Heart right ventricle (tissue), 16 donors: ENCODE measurements at regions not wholly inside any gene's neighbourhood (a gene's known extent, or its start where the extent isn't known, plus 50 kb on each side); places are given as distances from the start of the nearest gene placed in this dataset.
"Not testable (repeated sequence)": the region's sequence is repeated elsewhere in the genome, so short reads cannot be mapped to it uniquely, and the experiment has no call there.

Source experiments
- ATAC-seq, 8 donors: fragments of 200-7000 bp; cut with Tn5 transposase; one replicate each; pipeline ENCODE4 v1.9.1; 2020; ENCODE audit warnings: mild to moderate bottlenecking in 8 of 8, moderate library complexity in 8 of 8, moderate number of reproducible peaks in 1 of 8
- DNase-seq, 2 donors: peaks; one replicate each; pipeline ENCODE4 v3.0.0-alpha.2; 2020
- H3K27ac ChIP-seq, 10 donors: fragments of 200-600 bp; sonication (generic) in 2 of 10; one replicate each; pipeline versions ENCODE4 v1.5.0 to v1.8.0; 2020 to 2022; ENCODE audit warnings: mild to moderate bottlenecking in 3 of 10
- H3K27me3 ChIP-seq, 7 donors: fragments of 200-600 bp; one replicate each; pipeline ENCODE4 v1.8.0; 2021 to 2022; ENCODE audit warnings: mild to moderate bottlenecking in 2 of 7
- H3K36me3 ChIP-seq, 9 donors: fragments of 200-600 bp; sonication (generic) in 1 of 9; one replicate each; pipeline versions ENCODE4 v1.5.0 to v1.8.0; 2020 to 2022; ENCODE audit warnings: mild to moderate bottlenecking in 2 of 9
- H3K4me1 ChIP-seq, 9 donors: fragments of 200-600 bp; sonication (generic) in 1 of 9; one replicate each; pipeline versions ENCODE4 v1.5.0 to v1.8.0; 2020 to 2022; ENCODE audit warnings: mild to moderate bottlenecking in 4 of 9
- H3K4me3 ChIP-seq, 10 donors: fragments of 200-600 bp; sonication (generic) in 2 of 10; one replicate each; pipeline versions ENCODE4 v1.5.0 to v1.8.0; 2020 to 2022; ENCODE audit warnings: mild to moderate bottlenecking in 7 of 10, moderate library complexity in 2 of 10
- H3K9me3 ChIP-seq, 11 donors: fragments of 200-600 bp in 10 of 11; sonication (generic) in 2 of 11; one replicate each; pipeline versions ENCODE4 v1.5.0 to v1.8.0; 2013 to 2022; ENCODE audit warnings: mild to moderate bottlenecking in 2 of 11, control low read depth in 1 of 11, moderate library complexity in 1 of 11
- CTCF ChIP-seq, 9 donors: fragments of 200-600 bp; sonication (generic) in 2 of 9; IDR thresholded peaks; one replicate each; pipeline versions ENCODE4 v1.5.0 to v1.8.0; 2021 to 2022; ENCODE audit warnings: antibody characterized with exemption in 9 of 9, mild to moderate bottlenecking in 5 of 9, moderate library complexity in 1 of 9
- WGBS, 2 donors: extraction: QIAGEN DNeasy Blood & Tissue Kit; methylation state at CpG; one replicate each; pipeline ENCODE4 v1.1.7; 2013; ENCODE audit warnings: inconsistent platforms in 1 of 2; 5-methylcytosine and 5-hydroxymethylcytosine counted together
- intact Hi-C, 10 donors: fragments of 100-400 bp; cut with DNase I; formaldehyde crosslinking; loops; one replicate each; pipeline versions ENCODE4 v1.11.1 to v1.14.2; 2022
- donor health status: Arrhythmogenic right ventricular cardiomyopathy.
- donor health status: ischemic (EF 13 %, LVEDD 7.1; RV severe dilation, severe dysfunction).
- donor health status: healthy with polysubstance abuse.
- donor health status: DM: no; HTN: yes; CAD: no.
- donor health status: DM: no; HTN: no; CAD: no.
- donor health status: ischemic (EF 25% LVEDD 6.9; RV normal size, moderate dysfunction).
- donor health status: ischemic (EF 25% LVEDD 5.7; RV mildly dilated, moderate dysfunction).
- donor health status: healthy.
- donor health status: DM: yes; HTN: yes; CAD: no.
- donor health status: Ischemic cardiomyopathy.
- donor health status: ischemic (EF 35%, LVEDD 5.7; RV mildly dilated, moderate dysfunction).
- donor health status: nonischemic (EF 11% LVEDD 7.7; RV severe dilation, severe dysfunction).
- donor health status: DM: yes; HTN: yes; CAD: no.
- donor health status: PGD.
- donor health status: ischemic (EF 29% LVEDD 5.4; RV normal size, mild dysfunction).
- donor health status: nonischemic (EF 23%, LVEDD 6.1; RV moderate dilation, normal function).

GRCh38 chr17:55988861-55989260, 164.4 kb upstream of the ANKFN1 start:
- no peak overlapping the region for H3K27ac ChIP-seq
- WGBS, 2 donors: 51 to 59% methylated on average over 3 of the region's 3 CpGs

GRCh38 chr17:55990332-55991006, 162.8 kb upstream of the ANKFN1 start:
- intact Hi-C loops: no loop called here
- DNase-seq: no peak
- Histone ChIP-seq H3K27me3 (peaks cover 0 to 22% (median 5%) of the 10 kb centered on the region in 7 donors), H3K9me3 (peaks cover 0 to 6% (median 0%) of the 10 kb centered on the region in 11 donors), H3K4me3 (no peak overlapping the region), H3K4me1 (no peaks in the 10 kb centered on the region), H3K36me3 (no peaks in the 10 kb centered on the region), H3K27ac (no peak overlapping the region)
- WGBS, 2 donors: 13% methylated on average over 10 of the region's 10 CpGs
- no peak for TF ChIP-seq CTCF (IDR thresholded peaks at IDR 0.05)
- ATAC-seq: no peak

More at GRCh38 chr17:55988861-55989260, 164.4 kb upstream of the ANKFN1 start:
- H3K36me3 ChIP-seq: no peaks in the 10 kb centered on the region
- H3K4me1 ChIP-seq: no peaks in the 10 kb centered on the region
- no peak for TF ChIP-seq CTCF (IDR thresholded peaks at IDR 0.05)
- intact Hi-C loops: no loop called here
- ATAC-seq (no peak), DNase-seq (no peak)
- no peak overlapping the region for H3K4me3 ChIP-seq
- H3K27me3 ChIP-seq: peaks cover 0 to 22% (median 5%) of the 10 kb centered on the region in 7 donors
- peaks cover 0 to 6% (median 0%) of the 10 kb centered on the region in 11 donors for H3K9me3 ChIP-seq

GRCh38 chr17:55996826-55997225, 156.4 kb upstream of the ANKFN1 start:
- no peak overlapping the region for H3K4me3 ChIP-seq
- no peaks in the 10 kb centered on the region for H3K36me3 ChIP-seq
- no peak for TF ChIP-seq CTCF (IDR thresholded peaks at IDR 0.05)
- no peaks in the 10 kb centered on the region for H3K4me1 ChIP-seq
- no peak overlapping the region for H3K27ac ChIP-seq
- intact Hi-C loops: no loop called here
- peaks cover 0 to 2% (median 0%) of the 10 kb centered on the region in 7 donors for H3K27me3 ChIP-seq
- ATAC-seq: no peak
- DNase-seq: no peak
- 69 to 70% methylated on average over 2 of the region's 2 CpGs for WGBS, 2 donors
- H3K9me3 ChIP-seq: peaks cover 0 to 17% (median 0%) of the 10 kb centered on the region in 11 donors

GRCh38 chr17:56000411-56000810, 152.9 kb upstream of the ANKFN1 start:
- Histone ChIP-seq H3K4me3 (no peak overlapping the region), H3K27ac (no peak overlapping the region), H3K4me1 (no peaks in the 10 kb centered on the region), H3K27me3 (no peaks in the 10 kb centered on the region), H3K36me3 (no peaks in the 10 kb centered on the region), H3K9me3 (peaks cover 0 to 17% (median 0%) of the 10 kb centered on the region in 11 donors)
- DNase-seq (no peak), ATAC-seq (no peak)
- 73 to 88% methylated on average over 3 of the region's 3 CpGs for WGBS, 2 donors
- no peak for TF ChIP-seq CTCF (IDR thresholded peaks at IDR 0.05)
- intact Hi-C loops: no loop called here

- peaks cover 0 to 13% (median 0%) of the 10 kb centered on the region in 11 donors for H3K9me3 ChIP-seq
- 83 to 91% methylated on average over 7 to 8 of the region's 8 CpGs for WGBS, 2 donors
- H3K4me1 ChIP-seq, H3K27me3 ChIP-seq, H3K27ac ChIP-seq, DNase-seq, H3K36me3 ChIP-seq, ATAC-seq, intact Hi-C loops, H3K4me3 ChIP-seq: not testable (repeated sequence)
Measured at GRCh38 chr17:56002656-56003055, 150.6 kb upstream of the ANKFN1 start.
